Tibial artery (tissue), 4 donors: ENCODE measurements at regions not wholly inside any gene's neighbourhood (a gene's known extent, or its start where the extent isn't known, plus 50 kb on each side); places are given as distances from the start of the nearest gene placed in this dataset.

Experiments
- DNase-seq, 2 donors: peaks; one replicate each; pipeline ENCODE4 v3.0.0-alpha.2; 2019
- H3K27ac ChIP-seq, 2 donors: fragments of 200-600 bp; sonication (generic) in 1 of 2; 1 replicate in 1 of 2; 2 replicates in 1 of 2; pipeline ENCODE4 v1.5.1; 2018 to 2019; ENCODE audit warnings: mild to moderate bottlenecking in 1 of 2
- H3K27me3 ChIP-seq, 2 donors: fragments of 200-600 bp; sonication (generic) in 1 of 2; one replicate each; pipeline versions ENCODE4 v1.5.1 to v1.6.0; 2016 to 2019
- H3K36me3 ChIP-seq, 3 donors: fragments of 200-600 bp; sonication (generic) in 2 of 3; one replicate each; pipeline ENCODE4 v1.5.1; 2016 to 2019; ENCODE audit warnings: mild to moderate bottlenecking in 2 of 3
- H3K4me1 ChIP-seq, 4 donors: fragments of 200-600 bp; sonication (generic) in 2 of 4; 1 replicate in 3 of 4; 2 replicates in 1 of 4; pipeline ENCODE4 v1.5.1; 2016 to 2019
- H3K4me3 ChIP-seq, 2 donors: fragments of 200-600 bp; sonication (generic) in 1 of 2; 1 replicate in 1 of 2; 2 replicates in 1 of 2; pipeline ENCODE4 v1.5.1; 2018 to 2019; ENCODE audit warnings: mild to moderate bottlenecking in 2 of 2
- H3K9me3 ChIP-seq, 3 donors: fragments of 200-600 bp; sonication (generic) in 1 of 3; one replicate each; pipeline ENCODE4 v1.5.1; 2016 to 2019
- CTCF ChIP-seq, 2 experiments: fragments of 200-600 bp in 1 of 2; fragments of 450-650 bp in 1 of 2; IDR thresholded peaks; one replicate each; pipeline ENCODE4 v1.5.1; 2017 to 2019; ENCODE audit warnings: antibody characterized with exemption in 2 of 2, mild to moderate bottlenecking in 1 of 2, moderate library complexity in 1 of 2
- intact Hi-C: fragments of 100-400 bp; cut with DNase I; formaldehyde crosslinking; loops from one replicate; pipeline ENCODE4 v1.15.0; 2023; ENCODE audit warnings: low total_unique reads

- H3K9me3 ChIP-seq: peaks cover 0 to 16% (median 10%) of the 10 kb centered on the region in 3 donors
- H3K27me3 ChIP-seq: no peaks in the 10 kb centered on the region
- intact Hi-C loops: no loop called here
- TF ChIP-seq CTCF (IDR thresholded peaks at IDR 0.05): no peak
- no peaks in the 10 kb centered on the region for H3K36me3 ChIP-seq
- H3K27ac ChIP-seq: no peak overlapping the region
- no peak for DNase-seq
- H3K4me3 ChIP-seq: no peak overlapping the region
- H3K4me1 ChIP-seq: no peaks in the 10 kb centered on the region
These were observed 672.1 kb downstream of the HACE1 start for GRCh38 chr6:104187616-104188015.

GRCh38 chr6:104186831-104187230 lies 672.9 kb downstream of the HACE1 start:
- H3K4me3 ChIP-seq: no peak overlapping the region
- TF ChIP-seq CTCF (IDR thresholded peaks at IDR 0.05): no peak
- H3K27me3 ChIP-seq: no peaks in the 10 kb centered on the region
- H3K27ac ChIP-seq: no peak overlapping the region
- no peaks in the 10 kb centered on the region for H3K36me3 ChIP-seq
- no peaks in the 10 kb centered on the region for H3K4me1 ChIP-seq
- no peak for DNase-seq
- intact Hi-C loops: no loop called here
- H3K9me3 ChIP-seq: peaks cover 0 to 14% (median 8%) of the 10 kb centered on the region in 3 donors

GRCh38 chr6:104183816-104184435 lies 675.8 kb downstream of the HACE1 start:
- intact Hi-C loops: no loop called here
- H3K4me3 ChIP-seq: no peak overlapping the region
- H3K9me3 ChIP-seq: no peaks in the 10 kb centered on the region
- TF ChIP-seq CTCF (IDR thresholded peaks at IDR 0.05): no peak
- H3K4me1 ChIP-seq: no peaks in the 10 kb centered on the region
- H3K36me3 ChIP-seq: no peaks in the 10 kb centered on the region
- no peak for DNase-seq
- no peak overlapping the region for H3K27ac ChIP-seq
- no peaks in the 10 kb centered on the region for H3K27me3 ChIP-seq

- no peak for TF ChIP-seq CTCF (IDR thresholded peaks at IDR 0.05)
- Histone ChIP-seq H3K9me3 (no peaks in the 10 kb centered on the region), H3K4me1 (no peaks in the 10 kb centered on the region), H3K4me3 (no peak overlapping the region), H3K36me3 (no peaks in the 10 kb centered on the region), H3K27ac (no peak overlapping the region), H3K27me3 (no peaks in the 10 kb centered on the region)
- intact Hi-C loops: no loop called here
- DNase-seq: no peak
These were observed 676.9 kb downstream of the HACE1 start for GRCh38 chr6:104182811-104183210.

- Histone ChIP-seq H3K27ac (no peak overlapping the region), H3K36me3 (no peaks in the 10 kb centered on the region), H3K4me1 (peaks cover 0 to 31% (median 0%) of the 10 kb centered on the region in 4 donors), H3K27me3 (no peaks in the 10 kb centered on the region), H3K4me3 (no peak overlapping the region), H3K9me3 (no peaks in the 10 kb centered on the region)
- no peak for DNase-seq
- intact Hi-C loops: no loop called here
- TF ChIP-seq CTCF (IDR thresholded peaks at IDR 0.05): no peak
These were observed 686.1 kb downstream of the HACE1 start for GRCh38 chr6:104173668-104174067.

- Histone ChIP-seq H3K4me3 (no peak overlapping the region), H3K27ac (no peak overlapping the region), H3K36me3 (no peaks in the 10 kb centered on the region), H3K27me3 (no peaks in the 10 kb centered on the region), H3K4me1 (peaks cover 0 to 31% (median 0%) of the 10 kb centered on the region in 4 donors), H3K9me3 (peaks cover 0 to 12% (median 5%) of the 10 kb centered on the region in 3 donors)
- intact Hi-C loops: no loop called here
- no peak for DNase-seq
- no peak for TF ChIP-seq CTCF (IDR thresholded peaks at IDR 0.05)
These were observed 689.3 kb downstream of the HACE1 start for GRCh38 chr6:104170401-104170800.
